ENCODE measurements at regions not wholly inside any gene's neighbourhood (a gene's known extent, or its start where the extent isn't known, plus 50 kb on each side); places are given as distances from the start of the nearest gene placed in this dataset.
"Not testable (repeated sequence)": the region's sequence is repeated elsewhere in the genome, so short reads cannot be mapped to it uniquely, and the experiment has no call there.

GRCh38 chr6:60754879-60755278, 1531.1 kb downstream of the KHDRBS2 start:
- no peaks in the 10 kb centered on the region for H3K4me1 Mint-ChIP-seq
- ATAC-seq (no peak), DNase-seq (no peak)
- H3K27me3 Mint-ChIP-seq, result no peaks in the 10 kb centered on the region
- H3K9me3 Mint-ChIP-seq, result peaks cover 15 to 36% of the 10 kb centered on the region in 2 donors
- no peak overlapping the region for H3K27ac Mint-ChIP-seq
- H3K4me3 Mint-ChIP-seq, result no peak overlapping the region

GRCh38 chr6:60750353-60751081, 1535.5 kb downstream of the KHDRBS2 start:
- not testable (repeated sequence) for H3K4me1 Mint-ChIP-seq, ATAC-seq, H3K27me3 Mint-ChIP-seq, DNase-seq, H3K4me3 Mint-ChIP-seq, H3K27ac Mint-ChIP-seq
- peaks cover 19% of the 10 kb centered on the region in 2 donors for H3K9me3 Mint-ChIP-seq

- H3K9me3 Mint-ChIP-seq, result peaks cover 16 to 18% of the 10 kb centered on the region in 2 donors
- not testable (repeated sequence) for DNase-seq, ATAC-seq, H3K4me3 Mint-ChIP-seq, H3K27ac Mint-ChIP-seq, H3K4me1 Mint-ChIP-seq, H3K27me3 Mint-ChIP-seq
Observed at GRCh38 chr6:60747765-60748556, 1538.1 kb downstream of the KHDRBS2 start.

GRCh38 chr6:60737764-60738425, 1548.1 kb downstream of the KHDRBS2 start:
- H3K4me3 Mint-ChIP-seq, ATAC-seq, H3K27ac Mint-ChIP-seq, H3K27me3 Mint-ChIP-seq, H3K4me1 Mint-ChIP-seq, DNase-seq: not testable (repeated sequence)
- peaks cover 8 to 15% of the 10 kb centered on the region in 2 donors for H3K9me3 Mint-ChIP-seq

GRCh38 chr6:60737315-60737714, 1548.7 kb downstream of the KHDRBS2 start:
- not testable (repeated sequence) for DNase-seq, H3K4me1 Mint-ChIP-seq, H3K27ac Mint-ChIP-seq, H3K4me3 Mint-ChIP-seq, ATAC-seq, H3K27me3 Mint-ChIP-seq
- peaks cover 8 to 15% of the 10 kb centered on the region in 2 donors for H3K9me3 Mint-ChIP-seq

GRCh38 chr6:60723935-60724334, 1562.1 kb downstream of the KHDRBS2 start:
- ATAC-seq, H3K4me1 Mint-ChIP-seq, H3K27me3 Mint-ChIP-seq, DNase-seq, H3K27ac Mint-ChIP-seq, H3K4me3 Mint-ChIP-seq: not testable (repeated sequence)
- H3K9me3 Mint-ChIP-seq, result peaks cover 5 to 16% of the 10 kb centered on the region in 2 donors

- H3K9me3 Mint-ChIP-seq, result peaks cover 7% of the 10 kb centered on the region in 2 donors
- H3K4me1 Mint-ChIP-seq, result no peaks in the 10 kb centered on the region
- no peak overlapping the region for H3K27ac Mint-ChIP-seq
- no peak for ATAC-seq
- no peak for DNase-seq
- no peak overlapping the region for H3K4me3 Mint-ChIP-seq
- H3K27me3 Mint-ChIP-seq, result no peaks in the 10 kb centered on the region
Observed at GRCh38 chr6:60695232-60695631, 1590.8 kb downstream of the KHDRBS2 start.

- no peak for DNase-seq
- Mint-ChIP-seq H3K4me1 (no peaks in the 10 kb centered on the region), H3K9me3 (peaks cover 18 to 23% of the 10 kb centered on the region in 2 donors), H3K27ac (no peak overlapping the region), H3K27me3 (no peaks in the 10 kb centered on the region), H3K4me3 (no peak overlapping the region)
- no peak for ATAC-seq
Observed at GRCh38 chr6:60687085-60687484, 1598.9 kb downstream of the KHDRBS2 start.

GRCh38 chr6:60681806-60682205, 1604.2 kb downstream of the KHDRBS2 start:
- ATAC-seq (no peak), DNase-seq (no peak)
- peaks cover 23 to 35% of the 10 kb centered on the region in 2 donors for H3K9me3 Mint-ChIP-seq
- H3K27me3 Mint-ChIP-seq, result no peaks in the 10 kb centered on the region
- H3K4me1 Mint-ChIP-seq, result no peaks in the 10 kb centered on the region
- no peak overlapping the region for H3K4me3 Mint-ChIP-seq
- no peak overlapping the region for H3K27ac Mint-ChIP-seq

GRCh38 chr6:60679175-60679574, 1606.8 kb downstream of the KHDRBS2 start:
- H3K27ac Mint-ChIP-seq, result no peak overlapping the region
- H3K27me3 Mint-ChIP-seq, result no peaks in the 10 kb centered on the region
- H3K4me1 Mint-ChIP-seq, result no peaks in the 10 kb centered on the region
- H3K4me3 Mint-ChIP-seq, result no peak overlapping the region
- ATAC-seq (no peak), DNase-seq (no peak)
- H3K9me3 Mint-ChIP-seq, result peaks cover 21 to 33% of the 10 kb centered on the region in 2 donors

GRCh38 chr6:60671369-60671768, 1614.7 kb downstream of the KHDRBS2 start:
- peaks cover 18% of the 10 kb centered on the region in 2 donors for H3K9me3 Mint-ChIP-seq
- H3K4me1 Mint-ChIP-seq, result no peaks in the 10 kb centered on the region
- H3K27ac Mint-ChIP-seq, result no peak overlapping the region
- ATAC-seq, result no peak
- no peak overlapping the region for H3K4me3 Mint-ChIP-seq
- no peak for DNase-seq
- no peaks in the 10 kb centered on the region for H3K27me3 Mint-ChIP-seq

- DNase-seq (no peak), ATAC-seq (no peak)
- Mint-ChIP-seq H3K27me3 (no peaks in the 10 kb centered on the region), H3K4me3 (no peak overlapping the region), H3K4me1 (no peaks in the 10 kb centered on the region), H3K27ac (no peak overlapping the region), H3K9me3 (peaks cover 18 to 26% of the 10 kb centered on the region in 2 donors)
Observed at GRCh38 chr6:60670036-60670435, 1616.0 kb downstream of the KHDRBS2 start.

GRCh38 chr6:60668428-60668827, 1617.6 kb downstream of the KHDRBS2 start:
- H3K27me3 Mint-ChIP-seq, result no peaks in the 10 kb centered on the region
- no peak overlapping the region for H3K4me3 Mint-ChIP-seq
- H3K9me3 Mint-ChIP-seq, result peaks cover 23 to 27% of the 10 kb centered on the region in 2 donors
- no peaks in the 10 kb centered on the region for H3K4me1 Mint-ChIP-seq
- H3K27ac Mint-ChIP-seq, result no peak overlapping the region
- no peak for ATAC-seq
- DNase-seq, result no peak

- not testable (repeated sequence) for H3K27me3 Mint-ChIP-seq, DNase-seq, H3K4me1 Mint-ChIP-seq, ATAC-seq, H3K4me3 Mint-ChIP-seq, H3K27ac Mint-ChIP-seq
- H3K9me3 Mint-ChIP-seq, result peaks cover 36 to 46% of the 10 kb centered on the region in 2 donors
Observed at GRCh38 chr6:60663199-60663598, 1622.8 kb downstream of the KHDRBS2 start.

GRCh38 chr6:60643870-60644269, 1642.2 kb downstream of the KHDRBS2 start:
- no peaks in the 10 kb centered on the region for H3K27me3 Mint-ChIP-seq
- H3K27ac Mint-ChIP-seq, result no peak overlapping the region
- peaks cover 22 to 31% of the 10 kb centered on the region in 2 donors for H3K9me3 Mint-ChIP-seq
- DNase-seq (no peak), ATAC-seq (no peak)
- no peaks in the 10 kb centered on the region for H3K4me1 Mint-ChIP-seq
- no peak overlapping the region for H3K4me3 Mint-ChIP-seq

GRCh38 chr6:60639185-60639584, 1646.8 kb downstream of the KHDRBS2 start:
- not testable (repeated sequence) for H3K27ac Mint-ChIP-seq, H3K4me1 Mint-ChIP-seq, H3K4me3 Mint-ChIP-seq, H3K27me3 Mint-ChIP-seq, ATAC-seq, DNase-seq
- H3K9me3 Mint-ChIP-seq, result peaks cover 22 to 28% of the 10 kb centered on the region in 2 donors
